Right kidney (tissue), 1 donor: ENCODE measurements at regions not wholly inside any gene's neighbourhood (a gene's known extent, or its start where the extent isn't known, plus 50 kb on each side); places are given as distances from the start of the nearest gene placed in this dataset.
"Not testable (repeated sequence)": the region's sequence is repeated elsewhere in the genome, so short reads cannot be mapped to it uniquely, and the experiment has no call there.

ENCODE experiments used
- DNase-seq: peaks from one replicate; pipeline ENCODE4 v3.0.0-alpha.2; 2016

- no peak for DNase-seq
Measured at GRCh38 chr15:54840621-54841398, 355.9 kb downstream of the RSL24D1 start.

GRCh38 chr15:54839379-54839778 lies 357.4 kb downstream of the RSL24D1 start:
- no peak for DNase-seq

GRCh38 chr15:54836052-54836795 lies 360.5 kb downstream of the RSL24D1 start:
- DNase-seq = no peak

- DNase-seq = no peak
Measured at GRCh38 chr15:54829821-54830220, 366.9 kb downstream of the RSL24D1 start.

GRCh38 chr15:54820811-54821210 lies 375.9 kb downstream of the RSL24D1 start:
- DNase-seq = no peak

GRCh38 chr15:54820098-54820497 lies 376.6 kb downstream of the RSL24D1 start:
- DNase-seq = no peak

GRCh38 chr15:54816401-54816800 lies 380.3 kb downstream of the RSL24D1 start:
- DNase-seq = no peak

- DNase-seq = no peak
Measured at GRCh38 chr15:54815556-54815955, 381.2 kb downstream of the RSL24D1 start.

GRCh38 chr15:54812383-54812782 lies 384.4 kb downstream of the RSL24D1 start:
- no peak for DNase-seq

GRCh38 chr15:54810496-54810895 lies 386.2 kb downstream of the RSL24D1 start:
- DNase-seq = no peak

GRCh38 chr15:54810031-54810430 lies 386.7 kb downstream of the RSL24D1 start:
- DNase-seq = no peak

- DNase-seq = no peak
Measured at GRCh38 chr15:54808321-54808720, 388.4 kb downstream of the RSL24D1 start.

- no peak for DNase-seq
Measured at GRCh38 chr15:54803987-54804386, 392.8 kb downstream of the RSL24D1 start.

GRCh38 chr15:54803134-54803808 lies 393.5 kb downstream of the RSL24D1 start:
- DNase-seq = no peak

GRCh38 chr15:54792526-54792925 lies 404.2 kb downstream of the RSL24D1 start:
- no peak for DNase-seq

- DNase-seq = no peak
Measured at GRCh38 chr15:54790693-54791092, 406.0 kb downstream of the RSL24D1 start.

- DNase-seq = no peak
Measured at GRCh38 chr15:54789376-54789775, 407.4 kb downstream of the RSL24D1 start.

GRCh38 chr15:54781220-54781619 lies 415.5 kb downstream of the RSL24D1 start:
- DNase-seq = not testable (repeated sequence)

- no peak for DNase-seq
Measured at GRCh38 chr15:54779271-54779670, 417.5 kb downstream of the RSL24D1 start.

- DNase-seq = no peak
Measured at GRCh38 chr15:54776410-54776809, 420.3 kb downstream of the RSL24D1 start.

- DNase-seq = no peak
Measured at GRCh38 chr15:54772663-54773062, 424.1 kb downstream of the RSL24D1 start.

GRCh38 chr15:54749461-54749860 lies 447.3 kb downstream of the RSL24D1 start:
- DNase-seq = not testable (repeated sequence)

- DNase-seq = no peak
Measured at GRCh38 chr15:54722342-54722986, 474.3 kb downstream of the RSL24D1 start.
